Bone marrow (tissue), 2 donors: ENCODE measurements at regions not wholly inside any gene's neighbourhood (a gene's known extent, or its start where the extent isn't known, plus 50 kb on each side); places are given as distances from the start of the nearest gene placed in this dataset.
"Not testable (repeated sequence)": the region's sequence is repeated elsewhere in the genome, so short reads cannot be mapped to it uniquely, and the experiment has no call there.

ENCODE experiments used
- DNase-seq, 2 donors: peaks; one replicate each; lab custom pipeline; 2025; lab: John Stamatoyannopoulos, UW

- no peak for DNase-seq
These were observed 233.9 kb upstream of the FOXP2 start for GRCh38 chr7:114180556-114181266.

DNA sequence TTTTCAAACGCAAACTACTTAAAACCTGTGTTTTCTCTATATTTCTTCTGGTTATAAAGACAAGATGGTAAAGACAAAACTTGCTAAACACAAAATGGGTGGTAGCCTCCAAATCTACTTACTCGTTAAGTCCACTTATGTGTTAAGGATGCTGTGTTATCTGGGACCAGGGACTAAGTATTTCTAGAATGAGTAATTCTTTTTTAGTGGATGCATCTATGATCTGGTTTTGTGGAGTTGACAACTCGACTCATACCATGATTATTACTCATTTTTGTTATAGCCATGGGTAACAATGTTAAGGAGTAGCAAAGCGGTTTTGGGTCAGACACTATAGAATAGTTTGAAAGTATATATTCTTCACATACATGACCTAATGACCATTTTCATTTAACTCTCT lies 239.5 kb upstream of the FOXP2 start:
- no peak for DNase-seq

GRCh38 chr7:114173170-114173890 lies 241.3 kb upstream of the FOXP2 start:
- no peak for DNase-seq

GRCh38 chr7:114169389-114169788 lies 245.2 kb upstream of the FOXP2 start:
- not testable (repeated sequence) for DNase-seq

GRCh38 chr7:114160925-114161324 lies 242.1 kb upstream of the PPP1R3A start:
- DNase-seq: no peak

GRCh38 chr7:114158854-114159253 lies 240.0 kb upstream of the PPP1R3A start:
- no peak for DNase-seq

GRCh38 chr7:114158275-114158674 lies 239.5 kb upstream of the PPP1R3A start:
- no peak for DNase-seq

- DNase-seq: no peak
These were observed 237.4 kb upstream of the PPP1R3A start for GRCh38 chr7:114156178-114156577.

- DNase-seq: no peak
These were observed 236.6 kb upstream of the PPP1R3A start for GRCh38 chr7:114155116-114156110.

GRCh38 chr7:114153700-114154099 lies 234.9 kb upstream of the PPP1R3A start:
- no peak for DNase-seq

DNA sequence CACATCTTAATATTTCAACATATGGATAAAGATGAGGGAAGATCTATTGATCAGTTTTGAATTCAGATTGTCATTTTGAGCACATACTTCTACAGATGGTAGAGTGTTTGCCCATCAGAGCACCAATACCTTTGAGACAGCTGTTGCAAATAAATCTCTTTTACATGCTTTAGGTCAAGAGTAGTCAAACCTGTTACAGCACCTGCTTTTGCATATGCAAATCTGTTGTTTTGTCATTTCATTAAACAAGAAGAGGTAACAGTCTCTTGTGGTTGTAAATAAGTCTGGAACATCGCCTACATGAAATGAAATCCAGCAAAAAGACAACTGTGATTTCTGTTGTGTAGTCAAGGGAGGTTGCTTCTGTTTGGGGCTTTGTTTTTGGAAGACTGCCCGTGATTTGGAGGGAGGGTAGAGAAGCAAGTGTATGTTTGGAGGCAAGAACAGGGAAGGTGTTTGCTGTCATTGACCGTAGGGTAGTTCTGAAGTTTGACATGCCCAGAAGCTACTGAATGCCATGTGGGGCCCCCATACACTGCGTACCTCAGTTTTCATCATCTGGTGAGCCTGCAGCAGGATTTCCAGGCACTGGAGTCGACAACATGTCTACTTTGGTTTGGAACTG lies 233.6 kb upstream of the PPP1R3A start:
- no peak for DNase-seq

- no peak for DNase-seq
These were observed 233.0 kb upstream of the PPP1R3A start for GRCh38 chr7:114151777-114152176.

- no peak for DNase-seq
These were observed 231.9 kb upstream of the PPP1R3A start for GRCh38 chr7:114150689-114151088.

DNA sequence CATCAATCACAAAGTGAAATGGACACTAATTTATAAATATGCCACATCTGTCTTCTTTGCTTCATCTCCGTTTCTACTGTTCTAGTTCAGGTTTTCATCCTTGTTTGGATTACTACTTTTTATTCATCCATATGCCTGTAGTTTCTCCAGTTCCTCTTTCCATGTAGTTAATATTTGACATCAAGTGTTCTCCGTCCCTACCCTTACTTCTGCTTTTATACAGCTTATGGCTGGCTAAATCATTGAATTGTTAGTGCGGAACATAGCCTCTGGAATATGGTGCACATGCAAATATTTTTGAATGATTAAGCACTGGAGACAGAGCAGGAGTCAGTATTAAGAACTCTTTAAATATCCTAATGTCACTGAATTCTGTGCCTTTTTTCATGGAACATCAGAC lies 230.0 kb upstream of the PPP1R3A start:
- DNase-seq: no peak

- no peak for DNase-seq
These were observed 222.6 kb upstream of the PPP1R3A start for GRCh38 chr7:114141415-114141814.

DNA sequence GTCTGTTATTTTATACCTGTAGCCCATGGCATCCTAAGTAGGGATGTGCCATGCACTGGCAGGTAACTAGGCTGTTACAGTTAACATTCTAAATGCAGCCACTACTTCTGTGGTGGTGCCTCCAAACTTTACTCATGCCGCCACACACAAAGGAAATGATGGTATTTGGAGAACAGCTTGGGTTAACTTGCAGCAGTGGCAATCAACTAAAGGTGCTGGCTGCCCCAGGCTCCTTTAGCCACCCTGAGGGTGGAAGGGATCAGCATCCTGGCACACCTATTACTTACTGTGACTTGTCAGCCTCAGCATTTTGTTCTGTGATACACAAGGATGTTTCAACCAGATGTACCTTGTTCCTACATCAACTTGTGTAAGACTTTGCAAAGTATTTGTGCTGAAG lies 221.8 kb upstream of the PPP1R3A start:
- no peak for DNase-seq

- not testable (repeated sequence) for DNase-seq
These were observed 220.9 kb upstream of the PPP1R3A start for GRCh38 chr7:114139690-114140089.

DNA sequence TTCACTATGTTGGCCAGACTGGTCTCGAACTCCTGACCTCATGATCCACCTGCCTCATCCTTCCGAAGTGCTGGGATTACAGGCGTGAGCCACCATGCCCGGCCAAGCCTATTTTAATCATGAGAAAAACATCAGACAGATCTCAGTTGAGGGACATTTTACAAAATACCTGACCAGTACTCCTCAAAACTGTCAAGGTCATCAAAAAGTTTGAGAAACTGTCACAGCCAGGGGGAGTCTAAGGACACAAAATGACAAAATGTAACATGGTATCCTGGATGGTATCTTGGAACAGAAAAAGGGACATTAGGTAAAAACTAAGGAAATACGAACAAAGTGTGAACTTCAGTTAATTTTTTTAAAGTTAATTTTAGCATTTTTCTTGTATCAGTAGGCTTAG lies 219.8 kb upstream of the PPP1R3A start:
- DNase-seq: no peak

GRCh38 chr7:114133717-114134116 lies 214.9 kb upstream of the PPP1R3A start:
- no peak for DNase-seq

DNA sequence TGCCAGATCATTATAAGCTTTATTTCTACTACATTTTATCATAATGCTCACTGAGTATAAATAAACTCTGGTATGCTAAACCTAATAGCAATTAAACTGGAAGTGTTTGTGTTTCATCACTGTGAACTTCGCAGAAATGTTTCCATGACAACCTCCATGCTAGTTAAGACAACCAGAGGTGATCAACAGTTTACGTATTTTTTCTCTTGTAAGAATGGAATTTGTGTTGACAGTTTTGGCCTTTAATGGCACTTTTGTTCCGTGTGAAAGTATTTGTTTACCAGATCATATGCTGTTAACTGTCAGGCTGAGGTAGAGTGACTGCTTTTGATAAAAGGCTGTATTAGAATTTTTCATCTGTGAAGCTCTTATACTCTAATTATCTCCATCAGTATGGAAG lies 212.1 kb upstream of the PPP1R3A start:
- DNase-seq: no peak

- DNase-seq: no peak
These were observed 210.1 kb upstream of the PPP1R3A start for GRCh38 chr7:114128880-114129279.

DNA sequence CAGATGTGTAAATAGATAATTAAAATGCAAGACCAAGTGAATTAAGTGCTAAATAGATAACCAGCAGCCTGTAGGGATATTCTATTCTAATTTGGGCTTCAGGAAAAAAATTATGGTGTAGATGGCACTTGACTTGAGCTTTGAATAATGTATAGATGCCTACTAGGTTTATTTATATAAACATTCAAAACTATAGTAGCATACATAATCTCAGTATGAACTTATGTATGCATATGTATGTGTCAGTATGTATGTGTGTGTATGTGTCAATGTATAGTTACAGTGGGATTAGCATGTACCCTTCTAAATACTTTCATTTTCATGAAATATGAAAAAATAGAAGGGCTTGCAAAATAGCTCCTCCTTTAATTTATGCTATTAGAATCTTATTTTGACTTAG lies 207.3 kb upstream of the PPP1R3A start:
- DNase-seq: no peak
